DND-41 (cell line): ENCODE measurements at regions not wholly inside any gene's neighbourhood (a gene's known extent, or its start where the extent isn't known, plus 50 kb on each side); places are given as distances from the start of the nearest gene placed in this dataset.

Experiments
- ATAC-seq: fragments of 200-7000 bp; cut with Tn5 transposase; 3 replicates; pipeline ENCODE4 v1.9.1; 2021; ENCODE audit warnings: low read depth; ENCODE audit not compliant: insufficient read depth
- DNase-seq: peaks from one replicate; pipeline ENCODE4 v3.0.0-alpha.2; 2020
- H2AFZ ChIP-seq: 2 replicates; pipeline ENCODE4 v1.6.0; 2012; ENCODE audit warnings: low read depth, low read length
- H3K27ac ChIP-seq: 2 replicates; pipeline ENCODE4 v1.5.1; 2012; ENCODE audit warnings: low read length, inconsistent platforms
- H3K27me3 ChIP-seq: fragments of 200-600 bp; sonication (generic); 2 replicates; pipeline ENCODE4 v1.6.0; 2012; ENCODE audit warnings: low read length, mild to moderate bottlenecking, inconsistent platforms; ENCODE audit not compliant: insufficient read depth, poor library complexity
- H3K36me3 ChIP-seq: 2 replicates; pipeline ENCODE4 v1.5.1; 2012; ENCODE audit warnings: low read length, inconsistent platforms; ENCODE audit not compliant: insufficient read depth
- H3K4me1 ChIP-seq: 2 replicates; pipeline ENCODE4 v1.5.1; 2012; ENCODE audit warnings: mild to moderate bottlenecking, low read length; ENCODE audit not compliant: insufficient read depth
- H3K4me2 ChIP-seq: 2 replicates; pipeline ENCODE4 v1.6.0; 2012; ENCODE audit warnings: mild to moderate bottlenecking, moderate library complexity, low read length, inconsistent platforms; ENCODE audit not compliant: insufficient read depth
- H3K4me3 ChIP-seq, 2 experiments: fragments of 200-600 bp in 1 of 2; shearing (Covaris generic) in 1 of 2; 2 replicates each; pipeline ENCODE4 v1.5.1; 2012 to 2016; ENCODE audit warnings: inconsistent platforms in 2 of 2, low read length in 2 of 2, mild to moderate bottlenecking in 2 of 2, low read depth in 1 of 2, moderate library complexity in 1 of 2
- H3K79me2 ChIP-seq: 2 replicates; pipeline ENCODE4 v1.6.0; 2012; ENCODE audit warnings: low read length, inconsistent platforms; ENCODE audit not compliant: insufficient read depth
- H3K9ac ChIP-seq: 2 replicates; pipeline ENCODE4 v1.6.0; 2012; ENCODE audit warnings: low read depth, mild to moderate bottlenecking, inconsistent platforms, low read length, moderate library complexity
- H3K9me3 ChIP-seq: 2 replicates; pipeline ENCODE4 v1.5.1; 2012; ENCODE audit warnings: low read length, moderate library complexity, mild to moderate bottlenecking, inconsistent platforms; ENCODE audit not compliant: insufficient read depth, severe bottlenecking
- H4K20me1 ChIP-seq: 2 replicates; pipeline ENCODE4 v1.6.0; 2012; ENCODE audit warnings: low read length; ENCODE audit not compliant: insufficient read depth
- EZH2 ChIP-seq: IDR thresholded peaks from 3 replicates; pipeline ENCODE4 v1.6.1; 2012; ENCODE audit warnings: borderline replicate concordance, low read depth, mild to moderate bottlenecking, moderate library complexity, low read length, inconsistent platforms; ENCODE audit not compliant: severe bottlenecking
- TF ChIP-seq, protein P1 (sequence below): IDR thresholded peaks from 2 replicates; pipeline ENCODE4 v1.5.1; 2012; ENCODE audit warnings: borderline replicate concordance, low read length, moderate library complexity, mild to moderate bottlenecking; ENCODE audit not compliant: poor library complexity, severe bottlenecking; ENCODE audit errors: extremely low read depth

GRCh38 chr6:98039904-98040607 is 757.0 kb upstream of the MMS22L start:
- no peak overlapping the region for H3K27ac ChIP-seq
- H3K36me3 ChIP-seq, result no peaks in the 10 kb centered on the region
- H3K27me3 ChIP-seq, result no peaks in the 10 kb centered on the region
- no peaks in the 10 kb centered on the region for H3K9me3 ChIP-seq
- no peaks in the 10 kb centered on the region for H3K79me2 ChIP-seq
- no peak overlapping the region for H3K4me3 ChIP-seq
- no peak overlapping the region for H3K4me2 ChIP-seq
- DNase-seq (no peak), ATAC-seq (no peak)
- no peaks in the 10 kb centered on the region for H4K20me1 ChIP-seq
- no peak overlapping the region for H2AFZ ChIP-seq
- TF ChIP-seq, protein P1, sequence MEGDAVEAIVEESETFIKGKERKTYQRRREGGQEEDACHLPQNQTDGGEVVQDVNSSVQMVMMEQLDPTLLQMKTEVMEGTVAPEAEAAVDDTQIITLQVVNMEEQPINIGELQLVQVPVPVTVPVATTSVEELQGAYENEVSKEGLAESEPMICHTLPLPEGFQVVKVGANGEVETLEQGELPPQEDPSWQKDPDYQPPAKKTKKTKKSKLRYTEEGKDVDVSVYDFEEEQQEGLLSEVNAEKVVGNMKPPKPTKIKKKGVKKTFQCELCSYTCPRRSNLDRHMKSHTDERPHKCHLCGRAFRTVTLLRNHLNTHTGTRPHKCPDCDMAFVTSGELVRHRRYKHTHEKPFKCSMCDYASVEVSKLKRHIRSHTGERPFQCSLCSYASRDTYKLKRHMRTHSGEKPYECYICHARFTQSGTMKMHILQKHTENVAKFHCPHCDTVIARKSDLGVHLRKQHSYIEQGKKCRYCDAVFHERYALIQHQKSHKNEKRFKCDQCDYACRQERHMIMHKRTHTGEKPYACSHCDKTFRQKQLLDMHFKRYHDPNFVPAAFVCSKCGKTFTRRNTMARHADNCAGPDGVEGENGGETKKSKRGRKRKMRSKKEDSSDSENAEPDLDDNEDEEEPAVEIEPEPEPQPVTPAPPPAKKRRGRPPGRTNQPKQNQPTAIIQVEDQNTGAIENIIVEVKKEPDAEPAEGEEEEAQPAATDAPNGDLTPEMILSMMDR, result no peak
- TF ChIP-seq EZH2, result no peak
- H3K4me1 ChIP-seq, result no peaks in the 10 kb centered on the region
- no peak overlapping the region for H3K9ac ChIP-seq

DNA sequence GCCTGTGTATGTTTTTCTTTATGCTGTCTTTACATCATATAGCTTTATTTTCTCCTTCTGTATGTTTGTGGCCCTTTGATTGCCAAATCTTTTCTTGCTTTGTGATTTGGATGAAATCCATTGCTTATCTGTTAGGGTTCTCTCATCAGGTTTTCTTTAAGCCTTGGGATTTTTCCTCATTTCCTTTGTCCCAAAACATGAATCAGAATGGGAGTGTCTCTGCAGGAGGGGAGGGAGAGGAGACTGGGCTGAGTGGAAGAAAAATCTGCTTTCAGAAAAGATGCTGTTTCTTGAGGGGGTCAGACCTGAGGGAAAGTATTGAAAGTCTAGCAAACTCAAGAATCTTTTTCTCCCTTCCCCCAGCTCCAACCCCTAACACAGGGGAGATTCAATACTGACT is 758.0 kb upstream of the MMS22L start:
- Histone ChIP-seq H3K79me2 (no peaks in the 10 kb centered on the region), H2AFZ (no peak overlapping the region), H3K27ac (no peak overlapping the region), H3K4me3 (no peak overlapping the region), H3K4me1 (no peaks in the 10 kb centered on the region), H4K20me1 (no peaks in the 10 kb centered on the region), H3K27me3 (no peaks in the 10 kb centered on the region), H3K4me2 (no peak overlapping the region), H3K36me3 (no peaks in the 10 kb centered on the region), H3K9ac (no peak overlapping the region), H3K9me3 (no peaks in the 10 kb centered on the region)
- DNase-seq, result no peak
- no peak for ATAC-seq
- TF ChIP-seq, protein P1, result no peak
- no peak for TF ChIP-seq EZH2

DNA sequence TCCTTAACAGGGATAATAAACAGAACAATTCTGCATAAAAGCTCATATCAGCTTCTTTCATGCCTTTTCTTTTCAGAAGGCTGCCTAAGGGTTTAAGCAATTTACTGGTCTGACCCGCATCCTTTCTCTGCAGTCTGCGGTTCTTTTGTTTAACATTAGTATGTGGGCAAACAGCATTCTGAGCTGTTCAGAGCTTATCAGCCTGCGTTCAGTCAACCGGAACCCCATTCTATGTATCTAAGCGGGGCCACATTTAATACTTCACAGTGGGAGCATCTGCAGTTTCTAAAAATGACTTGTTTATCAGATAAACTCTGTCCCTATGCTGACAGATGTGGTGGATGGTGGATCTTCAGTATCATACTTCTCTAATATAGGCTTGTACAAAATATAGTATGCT is 758.9 kb upstream of the MMS22L start:
- Histone ChIP-seq H3K79me2 (no peaks in the 10 kb centered on the region), H3K4me3 (no peak overlapping the region), H3K36me3 (no peaks in the 10 kb centered on the region), H3K27ac (no peak overlapping the region), H3K4me2 (no peak overlapping the region), H2AFZ (no peak overlapping the region), H3K9ac (no peak overlapping the region), H4K20me1 (no peaks in the 10 kb centered on the region), H3K9me3 (no peaks in the 10 kb centered on the region), H3K4me1 (no peaks in the 10 kb centered on the region), H3K27me3 (no peaks in the 10 kb centered on the region)
- TF ChIP-seq, protein P1, result no peak
- TF ChIP-seq EZH2, result no peak
- no peak for DNase-seq
- no peak for ATAC-seq
